A549 (cell line): ENCODE measurements at regions not wholly inside any gene's neighbourhood (a gene's known extent, or its start where the extent isn't known, plus 50 kb on each side); places are given as distances from the start of the nearest gene placed in this dataset.

ENCODE experiments used
- ATAC-seq, 2 experiments: fragments of 200-7000 bp in 1 of 2; fragments of >200 bp in 1 of 2; cut with Nextera tagmentation in 1 of 2; cut with Tn5 transposase in 1 of 2; 3 replicates each; pipeline versions ENCODE4 v1.8.0 to v1.9.1; 2018 to 2020; ENCODE audit warnings: mild to moderate bottlenecking in 1 of 2, moderate library complexity in 1 of 2
- CTCF ChIA-PET: fragments of 300-600 bp; sonication (Branson Sonifier 250); formaldehyde crosslinking; extraction: SDS; loops from one replicate; lab custom pipeline; 2021; ENCODE audit warnings: antibody characterized with exemption, inconsistent platforms; lab: Yijun Ruan, JAX
- POLR2A ChIA-PET: fragments of 350-600 bp; formaldehyde crosslinking; extraction: SDS; loops from one replicate; lab custom pipeline; 2021; ENCODE audit warnings: antibody characterized with exemption, inconsistent platforms; lab: Yijun Ruan, JAX
- DNase-seq, 2 experiments: peaks; one replicate each; pipeline versions ENCODE4 v3.0.0 to v3.0.0-alpha.2; 2011 to 2016; ENCODE audit warnings: low read depth in 1 of 2, low spot score in 1 of 2
- FAIRE-seq: peaks from 2 replicates; lab custom pipeline; 2011; peaks lifted over from hg19 to GRCh38; lab: Jason Lieb, UNC
- H3K27ac ChIP-seq, 2 experiments: fragments of >200 bp; sonication (Bioruptor Twin); formaldehyde crosslinking; 3 replicates each; pipeline ENCODE4 v1.5.1; 2016 to 2017
- H3K4me1 ChIP-seq: fragments of >200 bp; sonication (Bioruptor Twin); formaldehyde crosslinking; 3 replicates; pipeline ENCODE4 v1.6.1; 2016
- H3K4me2 ChIP-seq: fragments of >200 bp; sonication (Bioruptor Twin); formaldehyde crosslinking; 3 replicates; pipeline ENCODE4 v1.6.1; 2016
- H3K4me3 ChIP-seq: fragments of >200 bp; sonication (Bioruptor Twin); formaldehyde crosslinking; 3 replicates; pipeline ENCODE4 v1.5.1; 2016
- H3K9me3 ChIP-seq: fragments of >200 bp; sonication (Bioruptor Twin); formaldehyde crosslinking; 3 replicates; pipeline ENCODE4 v1.6.1; 2016
- ATOH8 ChIP-seq: fragments of 250-450 bp; sonication (Bioruptor Pico); IDR thresholded peaks from 2 replicates; pipeline ENCODE4 v1.5.0; 2020; ENCODE audit warnings: low read depth, mild to moderate bottlenecking, moderate library complexity
- CTCF ChIP-seq: fragments of >200 bp; sonication (Bioruptor Twin); formaldehyde crosslinking; IDR thresholded peaks from 3 replicates; pipeline ENCODE4 v1.5.1; 2016
- E2F6 ChIP-seq: IDR thresholded peaks from 2 replicates; pipeline ENCODE4 v1.6.1; 2012; ENCODE audit warnings: low read depth, borderline replicate concordance
- EHF ChIP-seq: fragments of 250-450 bp; sonication (Bioruptor Pico); IDR thresholded peaks from 2 replicates; pipeline ENCODE4 v1.5.0; 2020; ENCODE audit warnings: mild to moderate bottlenecking
- EHMT2 ChIP-seq: fragments of 200-600 bp; sonication (generic); IDR thresholded peaks from 2 replicates; pipeline ENCODE4 v1.6.1; 2016; ENCODE audit warnings: antibody characterized with exemption, low read depth, mild to moderate bottlenecking, moderate library complexity
- ELK1 ChIP-seq: fragments of 150-350 bp; IDR thresholded peaks from 2 replicates; pipeline ENCODE4 v1.6.1; 2014; ENCODE audit warnings: low read depth, mild to moderate bottlenecking, low read length
- FOSL2 ChIP-seq, 2 experiments: fragments of 450-650 bp in 1 of 2; fragments of >200 bp in 1 of 2; sonication (Bioruptor Twin) in 1 of 2; formaldehyde crosslinking; IDR thresholded peaks; 2 replicates each; pipeline versions ENCODE4 v1.5.0 to v1.6.1; 2016 to 2020; ENCODE audit warnings: mild to moderate bottlenecking in 1 of 2, moderate library complexity in 1 of 2
- HEYL ChIP-seq: fragments of 250-450 bp; sonication (Bioruptor Pico); IDR thresholded peaks from 2 replicates; pipeline ENCODE4 v1.8.0; 2021; ENCODE audit warnings: mild to moderate bottlenecking, moderate library complexity
- HOXB13 ChIP-seq: fragments of 250-450 bp; sonication (Bioruptor Pico); IDR thresholded peaks from 2 replicates; pipeline ENCODE4 v1.5.0; 2020; ENCODE audit warnings: low read depth, mild to moderate bottlenecking, moderate library complexity
- HOXB5 ChIP-seq: fragments of 250-450 bp; sonication (Bioruptor Pico); IDR thresholded peaks from 2 replicates; pipeline ENCODE4 v1.5.0; 2020; ENCODE audit warnings: mild to moderate bottlenecking, moderate library complexity
- KDM1A ChIP-seq: fragments of 200-600 bp; sonication (generic); IDR thresholded peaks from 2 replicates; pipeline ENCODE4 v1.6.1; 2016; ENCODE audit warnings: low read depth, mild to moderate bottlenecking
- MAFK ChIP-seq: fragments of 450-650 bp; IDR thresholded peaks from 2 replicates; pipeline ENCODE4 v1.6.1; 2014; ENCODE audit not compliant: partially characterized antibody
- MAZ ChIP-seq: fragments of 150-350 bp; IDR thresholded peaks from 2 replicates; pipeline ENCODE4 v1.6.1; 2014; ENCODE audit warnings: antibody characterized with exemption, low read depth, low read length, borderline replicate concordance
- MYC ChIP-seq: IDR thresholded peaks from 2 replicates; pipeline ENCODE4 v1.6.1; 2012; ENCODE audit warnings: mild to moderate bottlenecking, inconsistent platforms, low read length, improper control_type of control experiment, borderline replicate concordance
- NFE2L2 ChIP-seq: fragments of 150-350 bp; conservative IDR thresholded peaks from 2 replicates; pipeline ENCODE4 v1.6.1; 2014; ENCODE audit warnings: low read length
- NPAS2 ChIP-seq: fragments of 250-450 bp; sonication (Bioruptor Pico); IDR thresholded peaks from 2 replicates; pipeline ENCODE4 v1.8.0; 2022; ENCODE audit warnings: mild to moderate bottlenecking, moderate library complexity, borderline replicate concordance
- NR3C1 ChIP-seq: fragments of >200 bp; sonication (Bioruptor Twin); formaldehyde crosslinking; IDR thresholded peaks from 3 replicates; pipeline ENCODE4 v1.6.1; 2017
- RARB ChIP-seq: fragments of 250-450 bp; sonication (Bioruptor Pico); IDR thresholded peaks from 2 replicates; pipeline ENCODE4 v1.8.0; 2021; ENCODE audit warnings: mild to moderate bottlenecking, moderate library complexity
- SMC3 ChIP-seq: fragments of >200 bp; sonication (Bioruptor Twin); formaldehyde crosslinking; IDR thresholded peaks from 3 replicates; pipeline ENCODE4 v1.6.1; 2018; ENCODE audit warnings: inconsistent platforms
- TP53 ChIP-seq: fragments of 250-450 bp; sonication (Bioruptor Pico); IDR thresholded peaks from 2 replicates; pipeline ENCODE4 v1.5.0; 2021; ENCODE audit warnings: mild to moderate bottlenecking, moderate library complexity
- ZC3H11A ChIP-seq: fragments of 450-650 bp; IDR thresholded peaks from 2 replicates; pipeline ENCODE4 v1.6.1; 2014; ENCODE audit warnings: antibody characterized with exemption, mild to moderate bottlenecking
- ZNF302 ChIP-seq: fragments of 250-450 bp; sonication (Bioruptor Pico); IDR thresholded peaks from 2 replicates; pipeline ENCODE4 v1.9.0; 2021; ENCODE audit warnings: inconsistent platforms, mild to moderate bottlenecking, moderate library complexity
- ZSCAN20 ChIP-seq: fragments of 250-450 bp; sonication (Bioruptor Pico); IDR thresholded peaks from 2 replicates; pipeline ENCODE4 v1.8.0; 2022; ENCODE audit warnings: mild to moderate bottlenecking, moderate library complexity
- WGBS: methylation state at CpG from one replicate; pipeline ENCODE4 v1.1.6; 2017; ENCODE audit errors: missing lambda C conversion rate; 5-methylcytosine and 5-hydroxymethylcytosine counted together

GRCh38 chr12:87305481-87305880 is 723.7 kb downstream of the C12orf50 start (continued):
- TF ChIP-seq CTCF: no peak
- TF ChIP-seq RARB (CRISPR knock-in tag): no peak
- no peak for TF ChIP-seq HEYL (CRISPR knock-in tag)
- TF ChIP-seq ZSCAN20: no peak
- no peak for TF ChIP-seq SMC3
- TF ChIP-seq ZNF302 (CRISPR knock-in tag): no peak
- TF ChIP-seq ELK1: no peak
- TF ChIP-seq HOXB13 (CRISPR knock-in tag): no peak

- Histone ChIP-seq H3K27ac (no peak overlapping the region), H3K4me3 (no peak overlapping the region), H3K4me1 (no peaks in the 10 kb centered on the region), H3K4me2 (peak overlapping the region; percentile 43), H3K9me3 (no peaks in the 10 kb centered on the region)
- DNase-seq (peak in 1 of 2 experiments; percentile 28), FAIRE-seq (no peak), ATAC-seq (peak in 1 of 2 experiments; percentile 44; a peak in 1 of 6 replicates)
- no peak for TF ChIP-seq MAZ
- TF ChIP-seq EHMT2: no peak
- no peak for TF ChIP-seq FOSL2 (IDR thresholded peaks at IDR 0.05)
- TF ChIP-seq FOSL2 (CRISPR knock-in tag; IDR thresholded peaks at IDR 0.05): no peak
- TF ChIP-seq NFE2L2: no peak
- no peak for TF ChIP-seq CTCF
- no peak for TF ChIP-seq MYC
- TF ChIP-seq KDM1A: no peak
- no peak for TF ChIP-seq HOXB5 (CRISPR knock-in tag)
- TF ChIP-seq TP53 (CRISPR knock-in tag): no peak
- TF ChIP-seq EHF: no peak
- no peak for TF ChIP-seq E2F6
- TF ChIP-seq MAFK: no peak
- TF ChIP-seq ZC3H11A: no peak
- TF ChIP-seq NPAS2 (CRISPR knock-in tag): no peak
- no peak for TF ChIP-seq NR3C1
- no peak for TF ChIP-seq HEYL (CRISPR knock-in tag)
- no peak for TF ChIP-seq ATOH8
- ChIA-PET POLR2A (no interaction called here), CTCF (no interaction called here)
- WGBS: 9% methylated on average over 2 of the region's 2 CpGs
These were observed 724.8 kb downstream of the C12orf50 start for GRCh38 chr12:87304406-87304805.
